GM19238 (cell line): ENCODE measurements at regions not wholly inside any gene's neighbourhood (a gene's known extent, or its start where the extent isn't known, plus 50 kb on each side); places are given as distances from the start of the nearest gene placed in this dataset.
"Not testable (repeated sequence)": the region's sequence is repeated elsewhere in the genome, so short reads cannot be mapped to it uniquely, and the experiment has no call there.

Experiments
- DNase-seq: peaks from one replicate; pipeline ENCODE4 v3.0.0; 2011; ENCODE audit warnings: low spot score; ENCODE audit not compliant: insufficient read length

DNA sequence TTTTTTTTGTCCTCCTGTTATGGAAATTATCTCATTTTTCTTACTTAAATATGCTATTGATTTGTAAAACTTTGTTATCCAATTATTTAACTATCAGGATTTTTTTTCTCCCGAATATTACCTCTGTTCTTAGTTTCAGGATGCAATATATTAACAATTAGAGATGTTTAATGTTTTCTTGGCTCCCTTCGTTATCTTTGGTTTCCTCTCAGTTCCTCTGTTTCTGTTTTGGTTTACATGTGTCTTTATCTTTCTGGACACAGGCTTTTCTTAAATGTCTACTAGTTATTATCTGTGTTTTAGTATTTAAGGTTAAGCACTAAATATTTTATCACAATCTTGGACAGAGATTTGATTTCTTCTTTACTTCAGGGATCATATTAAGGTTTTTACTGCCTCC lies 462.2 kb upstream of the SLC10A2 start:
- no peak for DNase-seq

DNA sequence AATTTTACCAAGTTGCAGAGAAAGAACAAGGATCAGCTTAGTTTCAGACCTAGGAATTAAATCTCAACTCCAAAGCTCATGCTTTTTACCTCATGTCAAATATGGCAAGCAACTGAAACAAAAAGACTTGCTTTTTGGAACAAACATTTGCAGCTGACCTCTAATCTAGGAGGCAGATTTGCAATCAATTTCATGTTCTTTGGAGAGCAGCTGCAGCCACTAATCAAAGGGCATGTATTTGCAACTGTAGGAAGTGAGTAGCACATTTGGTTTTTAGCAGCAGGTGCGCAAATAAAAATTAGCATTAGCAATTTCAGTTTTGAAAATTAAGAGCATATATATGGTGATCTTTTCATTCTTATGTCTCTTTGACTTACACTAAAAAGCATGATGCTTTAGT lies 459.3 kb upstream of the SLC10A2 start:
- DNase-seq: no peak

DNA sequence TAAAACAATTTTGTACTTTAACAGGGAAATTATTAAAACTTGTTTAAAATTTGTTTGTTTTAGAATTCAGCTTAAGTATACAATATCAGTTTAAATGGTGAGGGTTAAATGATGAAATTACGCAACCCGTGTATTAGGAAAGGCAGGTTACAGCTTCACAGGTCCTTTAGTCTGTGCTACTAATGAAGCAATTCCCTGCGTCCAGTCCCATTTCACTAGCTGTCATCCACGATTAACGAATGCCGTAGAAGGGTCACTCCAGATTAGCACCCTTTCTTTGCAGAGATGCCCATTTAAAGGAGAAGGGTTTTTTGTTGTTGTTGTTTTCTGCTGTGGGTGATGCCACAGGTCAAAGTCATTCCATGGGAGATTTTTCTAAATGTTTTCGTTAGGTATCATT lies 457.6 kb upstream of the SLC10A2 start:
- DNase-seq: no peak

DNA sequence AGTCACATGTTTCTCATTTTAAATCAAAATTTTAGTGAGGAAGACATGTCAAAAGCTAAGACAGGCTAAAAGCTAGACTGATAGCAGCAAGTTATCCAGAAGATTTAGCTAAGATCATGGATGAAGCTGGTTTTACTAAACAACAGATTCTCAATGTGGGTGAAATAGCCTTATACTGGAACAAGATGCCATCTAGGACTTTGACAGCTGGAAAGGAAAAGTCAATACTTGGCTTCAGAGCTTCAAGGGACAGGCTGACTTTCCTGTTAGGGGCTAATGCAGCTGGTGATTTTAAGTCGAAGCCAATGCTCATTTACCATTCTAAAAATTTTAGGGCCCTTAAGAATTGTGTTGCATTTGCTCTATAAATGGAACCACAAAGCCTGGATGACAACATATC lies 455.3 kb upstream of the SLC10A2 start:
- no peak for DNase-seq

DNA sequence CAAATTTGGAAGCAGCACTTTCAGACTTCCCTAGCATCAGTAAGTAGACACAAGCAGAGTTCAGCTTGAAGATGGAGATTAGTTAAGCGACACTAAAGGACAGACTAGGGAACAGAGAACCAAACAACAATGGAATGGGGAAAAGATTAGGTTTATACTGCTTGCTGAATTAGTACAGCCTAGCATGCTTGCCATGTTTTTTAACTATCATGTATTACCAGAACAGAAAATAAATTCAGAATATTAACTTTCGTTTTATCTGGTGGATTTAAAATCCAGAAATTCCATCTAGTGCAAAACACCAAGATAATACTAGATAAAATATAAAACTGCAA lies 451.5 kb upstream of the SLC10A2 start:
- DNase-seq: no peak

DNA sequence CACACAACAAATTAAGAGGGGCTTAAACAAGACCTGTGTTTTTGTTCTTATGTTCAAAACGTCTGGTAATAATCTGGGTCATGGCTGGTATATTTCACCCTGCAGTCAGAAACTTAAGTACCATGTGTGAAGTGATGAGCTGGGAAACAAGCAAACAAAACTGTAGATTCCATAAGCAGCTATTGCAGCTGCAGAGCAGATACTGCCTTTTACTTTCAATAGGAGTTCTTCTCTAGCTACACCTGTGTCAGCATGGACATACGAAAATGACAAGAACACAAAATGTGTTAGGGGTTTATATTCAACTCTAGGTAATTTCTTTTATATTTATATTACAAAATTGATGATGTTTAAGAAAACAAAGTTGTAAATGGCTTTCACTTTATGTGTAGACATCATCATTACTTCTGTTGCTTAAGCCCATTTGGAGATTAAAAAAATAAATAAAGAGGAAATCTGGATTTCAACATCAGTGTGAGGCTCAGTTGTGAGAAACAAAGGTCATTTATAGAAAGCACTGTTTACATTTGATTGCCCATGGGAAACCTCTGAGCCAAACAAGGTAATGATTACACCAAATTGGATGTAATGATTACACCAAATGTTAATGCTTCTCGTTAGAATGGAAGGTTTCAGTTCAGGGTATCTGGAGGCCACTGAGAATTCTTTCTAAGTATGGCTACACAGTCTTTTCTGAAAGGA lies 451.0 kb upstream of the SLC10A2 start:
- no peak for DNase-seq

DNA sequence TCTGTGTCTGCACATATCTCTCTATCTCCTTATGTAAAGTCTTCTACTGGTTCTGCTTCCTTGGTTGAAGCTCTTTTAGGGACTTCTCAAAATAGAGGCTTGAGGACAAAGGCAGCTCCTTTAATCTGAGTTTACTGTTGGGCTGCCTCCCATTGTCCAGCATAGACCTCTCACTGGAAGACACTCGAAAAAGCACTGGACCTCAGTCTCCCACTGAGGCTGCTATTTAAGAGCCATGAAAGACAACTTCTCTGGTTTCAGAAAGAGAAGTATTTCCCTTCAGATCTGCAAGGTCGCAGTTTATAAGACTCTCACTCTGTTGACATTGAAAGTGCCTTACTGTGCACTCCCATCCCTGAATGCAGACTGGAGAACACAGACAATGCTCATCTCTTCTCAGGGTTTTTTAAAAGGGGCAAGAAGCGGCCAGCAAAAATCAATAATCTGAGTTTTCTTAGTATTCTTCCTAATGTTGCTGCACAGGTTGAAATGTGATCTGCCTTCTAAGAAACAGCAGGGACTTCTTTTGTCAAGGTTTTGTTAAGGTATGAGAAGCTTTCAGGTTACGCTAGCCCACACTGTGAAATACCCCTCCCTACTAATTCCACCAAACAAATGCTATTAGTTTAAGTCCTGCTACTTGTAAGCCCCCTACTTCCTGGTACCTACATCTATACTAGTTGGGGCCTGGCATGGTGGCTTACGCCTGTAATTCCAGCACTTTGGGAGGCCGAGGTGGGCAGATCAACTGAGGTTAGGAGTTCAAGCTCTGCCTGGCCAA lies 450.0 kb upstream of the SLC10A2 start:
- DNase-seq: no peak

DNA sequence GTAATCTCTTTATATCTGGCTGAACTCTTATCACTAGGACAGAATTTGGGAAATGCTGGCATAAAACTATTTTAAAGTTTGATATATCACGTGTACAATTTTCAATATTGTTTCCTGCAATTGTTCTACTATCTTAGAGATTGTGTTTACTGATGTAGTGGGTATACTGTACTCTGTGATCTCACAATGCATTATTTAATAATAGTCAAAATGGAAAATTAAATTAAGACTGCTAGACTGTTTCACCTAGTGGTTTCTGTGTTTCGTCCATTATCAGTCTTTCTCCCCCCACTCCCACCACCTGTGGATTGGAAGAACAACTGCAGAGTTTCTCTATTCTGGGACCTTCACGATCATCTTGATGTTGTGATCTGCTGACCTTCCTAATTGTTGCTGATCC lies 449.2 kb upstream of the SLC10A2 start:
- DNase-seq: no peak

DNA sequence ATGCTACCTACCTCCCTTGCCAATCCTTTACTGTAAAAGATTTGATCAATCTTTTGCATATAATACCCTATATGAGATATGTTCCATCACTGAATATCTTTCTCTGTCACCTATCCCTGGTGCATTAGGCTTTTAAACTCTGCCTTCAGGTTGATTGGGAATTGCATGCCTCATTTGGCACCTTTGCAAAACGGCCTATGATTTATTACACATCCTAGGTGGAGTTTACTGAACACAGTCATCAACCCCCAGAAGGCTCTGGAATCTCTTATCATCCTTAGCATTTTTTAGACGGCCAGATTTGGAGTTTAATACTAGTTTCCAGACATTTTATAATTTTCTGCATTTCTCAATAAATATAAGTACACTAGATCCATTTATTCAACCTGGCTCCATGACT lies 448.4 kb upstream of the SLC10A2 start:
- no peak for DNase-seq

DNA sequence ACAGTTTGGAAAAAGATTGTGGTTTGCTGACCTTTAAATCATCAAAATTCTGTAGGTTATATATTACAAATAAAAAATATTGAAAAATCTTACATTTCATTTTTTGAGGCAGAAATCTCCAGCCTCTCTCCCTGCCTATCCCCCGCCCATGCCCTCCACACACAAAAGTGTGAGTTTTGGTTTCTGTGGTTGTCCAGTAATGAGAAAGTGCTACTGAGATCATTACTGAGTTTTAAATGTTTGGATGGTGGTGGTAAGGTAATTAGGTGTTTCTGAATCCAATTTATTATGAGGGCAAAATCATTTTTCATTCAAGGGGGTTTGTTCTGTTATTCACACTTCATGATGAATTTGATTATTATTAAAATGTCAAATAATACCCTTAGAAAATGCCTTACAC lies 448.0 kb upstream of the SLC10A2 start:
- DNase-seq: no peak

DNA sequence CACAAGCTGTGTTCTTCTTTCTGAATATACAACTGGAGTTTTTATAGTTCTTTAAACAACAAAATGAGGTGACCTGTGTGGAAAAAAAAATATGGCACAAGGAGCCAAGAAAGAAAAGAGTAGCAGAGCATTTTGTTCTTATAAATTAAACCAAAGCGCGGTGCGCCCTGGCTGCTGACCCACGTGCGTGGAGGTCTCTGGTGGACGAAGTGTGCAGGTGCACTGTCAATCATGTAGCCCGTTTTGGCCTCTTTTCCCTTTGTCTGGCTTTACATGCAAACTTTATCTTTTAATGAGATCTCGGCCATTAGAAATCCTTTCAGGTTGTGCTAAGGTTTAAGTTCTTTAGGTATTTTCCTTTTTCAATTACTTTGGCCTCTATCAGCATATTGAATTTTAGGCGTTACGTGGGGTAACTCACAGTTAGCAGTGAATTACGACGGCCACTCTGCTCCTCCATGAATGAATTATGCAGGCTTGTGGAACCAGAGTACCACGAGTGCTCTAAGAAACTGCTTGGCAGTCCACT lies 443.9 kb upstream of the SLC10A2 start:
- no peak for DNase-seq

DNA sequence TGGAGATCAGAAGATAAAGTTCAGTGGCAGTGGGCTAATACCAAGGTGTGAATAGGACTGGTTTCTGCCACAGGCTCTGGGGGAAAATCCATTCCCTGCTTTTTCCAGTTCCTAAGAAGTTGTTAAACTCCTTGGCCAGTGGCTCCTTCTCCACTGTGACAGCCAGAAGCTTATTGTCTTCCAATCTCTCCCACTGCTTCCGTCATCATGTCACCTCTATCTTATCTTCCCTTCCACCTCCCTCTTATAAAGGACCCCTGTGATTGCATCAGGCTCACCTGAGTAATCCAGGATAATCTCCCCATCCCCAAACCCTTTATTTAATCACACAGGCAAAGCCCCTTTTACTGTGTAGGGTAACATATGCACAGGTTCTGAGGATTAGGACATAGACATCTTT lies 431.2 kb upstream of the SLC10A2 start:
- no peak for DNase-seq

DNA sequence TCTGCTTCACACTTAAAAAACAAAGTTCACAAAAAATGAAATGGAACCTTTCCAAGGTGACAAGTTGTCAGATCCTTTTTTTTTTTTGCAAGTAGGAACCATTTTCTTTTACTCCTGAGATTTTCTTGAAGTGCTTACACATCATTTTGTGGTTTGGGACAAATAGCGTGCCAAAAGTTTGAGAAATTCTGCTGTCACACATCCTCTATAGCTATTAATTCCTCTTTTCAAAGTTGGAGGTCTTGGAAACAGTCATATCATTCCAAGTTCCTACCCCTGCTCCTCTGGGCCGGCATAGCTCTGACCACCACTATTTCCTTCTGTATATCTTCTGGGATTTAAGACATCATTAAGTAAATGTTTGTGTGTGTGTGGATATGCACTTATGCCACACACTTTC lies 421.6 kb upstream of the SLC10A2 start:
- no peak for DNase-seq

DNA sequence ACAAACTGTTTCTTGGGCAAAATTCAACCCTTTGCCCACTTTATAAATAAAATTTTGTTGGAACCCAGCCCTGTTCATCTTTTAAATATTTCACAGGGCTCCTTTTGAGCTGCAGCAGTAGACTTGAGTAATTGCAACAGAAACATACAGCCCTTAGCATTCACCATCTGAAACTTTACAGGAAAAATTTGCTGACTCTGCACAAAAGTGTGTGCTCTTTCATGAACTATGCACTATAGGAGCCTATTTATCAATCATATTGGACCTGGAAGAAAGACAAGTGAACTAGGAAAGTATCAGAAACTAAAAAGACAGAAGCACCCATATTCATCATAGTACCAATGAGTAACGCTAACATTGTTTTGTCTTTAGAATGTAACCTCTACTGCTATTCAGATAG lies 406.9 kb upstream of the SLC10A2 start:
- DNase-seq: no peak

DNA sequence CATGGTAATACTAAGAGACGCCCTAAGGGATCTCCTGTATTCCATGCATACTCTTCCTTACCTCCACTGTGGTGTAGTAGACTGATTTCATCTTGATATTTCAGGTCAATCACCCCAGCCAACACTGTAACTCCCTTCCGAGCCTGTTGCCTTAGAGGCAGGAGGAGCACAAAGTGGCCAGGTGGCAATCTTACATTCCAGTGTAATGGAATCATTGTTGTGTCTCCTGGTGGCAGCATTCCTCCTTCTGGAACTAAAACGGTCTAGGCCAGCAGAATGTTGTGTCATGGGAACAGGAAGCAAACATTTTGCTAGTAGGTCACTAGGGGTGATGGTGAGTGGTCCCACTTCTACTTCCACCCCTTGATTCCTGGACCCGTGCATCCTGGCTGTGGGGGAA lies 405.7 kb upstream of the SLC10A2 start:
- no peak for DNase-seq

DNA sequence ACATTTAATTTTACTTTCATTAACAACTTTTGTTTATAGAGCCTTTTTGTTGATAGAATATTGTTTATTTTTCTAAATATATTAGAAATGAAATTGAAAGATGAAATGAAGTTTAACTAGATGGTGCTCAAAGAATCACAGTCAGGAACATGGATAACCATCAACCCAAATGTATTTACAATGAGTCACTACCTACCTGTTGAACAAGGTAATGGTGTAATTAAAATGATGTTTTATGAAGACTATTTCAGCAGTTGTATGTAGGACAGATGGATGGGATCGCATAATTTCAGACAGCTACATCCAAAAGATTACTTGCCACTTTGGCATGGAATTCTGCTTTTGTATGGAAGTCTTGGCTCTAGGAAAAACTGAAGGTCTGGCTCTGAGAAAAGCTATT lies 403.6 kb upstream of the SLC10A2 start:
- no peak for DNase-seq

DNA sequence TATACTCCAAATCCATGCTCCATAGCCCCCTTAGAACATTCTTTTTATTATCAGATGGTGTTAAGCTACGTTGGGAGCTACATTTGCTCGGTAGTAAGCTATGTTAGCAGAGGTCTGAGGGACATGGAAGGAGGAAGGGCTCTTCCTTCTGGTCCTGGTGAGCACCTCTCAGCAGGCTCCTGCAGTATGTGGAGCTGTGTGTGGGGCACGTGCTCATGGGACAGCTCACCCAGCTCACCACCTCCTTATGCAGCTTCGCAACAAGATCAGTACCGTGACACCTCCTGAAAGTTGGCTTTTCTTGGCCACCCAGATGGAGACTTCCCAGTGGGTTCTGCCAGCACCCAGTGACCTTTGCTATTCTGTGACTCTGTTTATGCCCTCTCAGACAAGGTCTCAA lies 400.5 kb upstream of the SLC10A2 start:
- DNase-seq: no peak

DNA sequence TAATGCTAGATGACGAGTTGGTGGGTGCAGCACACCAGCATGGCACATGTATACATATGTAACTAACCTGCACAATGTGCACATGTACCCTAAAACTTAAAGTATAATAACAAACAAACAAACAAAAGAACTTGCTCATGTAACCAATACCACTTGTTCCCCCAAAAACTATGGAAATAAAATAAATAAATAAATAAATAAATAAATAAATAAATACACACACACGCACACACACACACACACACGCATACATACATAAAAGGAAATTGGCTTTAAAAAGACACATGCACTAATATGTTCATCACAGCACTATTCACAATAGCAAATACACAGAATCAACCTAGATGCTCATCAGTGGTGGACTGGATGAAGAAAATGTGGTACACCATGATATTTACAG lies 394.0 kb upstream of the SLC10A2 start:
- DNase-seq: not testable (repeated sequence)

DNA sequence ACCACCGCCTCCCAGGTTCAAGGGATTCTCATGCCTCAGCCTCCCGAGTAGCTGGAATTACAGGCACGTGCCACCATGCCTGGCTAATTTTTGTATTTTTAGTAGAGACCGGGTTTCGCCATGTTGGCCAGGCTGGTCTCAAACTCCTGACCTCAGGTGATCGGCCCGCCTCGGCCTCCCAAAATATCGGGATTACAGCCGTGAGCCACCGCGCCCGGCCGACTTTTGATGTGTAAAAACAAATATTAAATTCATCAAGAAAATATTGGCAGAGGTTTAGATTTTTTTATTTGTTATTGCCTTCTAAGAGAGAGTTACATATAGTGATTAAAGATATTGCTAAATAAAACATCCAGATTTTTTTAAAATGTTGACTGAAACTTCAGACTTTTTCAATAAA lies 390.8 kb upstream of the SLC10A2 start:
- DNase-seq: not testable (repeated sequence)

DNA sequence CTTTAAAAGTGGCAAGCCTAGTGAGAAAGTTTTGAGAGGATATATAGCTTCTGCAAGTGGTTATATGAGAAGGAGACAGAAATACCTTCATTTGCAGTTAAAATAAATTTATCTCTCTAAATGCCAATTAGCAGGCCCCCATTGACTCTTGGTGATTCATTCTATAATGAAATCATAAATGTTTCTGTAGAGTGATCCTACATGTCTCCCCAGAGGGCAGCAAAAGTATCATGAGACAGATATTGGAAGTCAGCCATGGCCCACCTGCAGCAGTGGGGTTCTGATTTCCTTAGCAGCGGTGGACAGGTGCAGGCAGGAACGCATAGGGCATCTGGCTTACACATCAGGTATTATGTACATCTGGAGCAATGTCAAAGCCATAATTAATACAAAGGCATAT lies 385.4 kb upstream of the SLC10A2 start:
- no peak for DNase-seq

DNA sequence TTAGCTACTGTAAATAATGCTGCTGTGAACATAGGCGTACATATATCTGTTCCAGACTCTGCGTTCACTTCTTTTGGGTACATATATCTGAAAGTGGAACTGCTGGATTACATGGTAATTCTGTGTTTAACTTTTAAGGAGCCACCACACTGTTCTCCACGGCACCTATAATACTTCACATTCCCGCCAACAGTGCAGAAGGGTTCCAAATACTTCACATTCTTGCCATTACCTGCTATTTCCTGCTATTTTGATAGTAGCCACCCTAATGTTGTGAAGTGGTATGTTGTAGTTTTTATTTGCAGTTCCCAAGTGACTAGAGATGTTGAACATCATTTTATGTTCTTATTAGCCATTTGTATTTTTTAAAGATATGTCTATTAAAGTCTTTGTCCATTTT lies 377.4 kb upstream of the SLC10A2 start:
- no peak for DNase-seq

DNA sequence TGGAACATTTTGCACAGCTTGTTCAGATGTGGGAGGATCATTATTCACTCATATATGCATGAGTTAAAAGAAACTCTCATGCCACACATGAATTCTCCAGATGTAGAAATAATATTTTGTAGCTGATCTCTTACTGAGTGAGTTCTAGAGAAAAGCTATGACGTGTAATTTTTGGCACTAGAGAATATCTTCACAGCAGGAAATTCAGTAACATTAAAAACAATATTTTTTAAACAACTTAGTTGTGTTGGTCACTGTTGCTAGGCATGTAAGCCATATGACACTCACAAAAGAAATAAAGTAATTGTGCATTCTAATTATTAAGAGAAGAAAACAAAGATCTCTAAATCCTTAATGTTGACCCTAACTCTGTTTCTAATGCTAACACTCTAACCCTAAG lies 371.4 kb upstream of the SLC10A2 start:
- DNase-seq: no peak

DNA sequence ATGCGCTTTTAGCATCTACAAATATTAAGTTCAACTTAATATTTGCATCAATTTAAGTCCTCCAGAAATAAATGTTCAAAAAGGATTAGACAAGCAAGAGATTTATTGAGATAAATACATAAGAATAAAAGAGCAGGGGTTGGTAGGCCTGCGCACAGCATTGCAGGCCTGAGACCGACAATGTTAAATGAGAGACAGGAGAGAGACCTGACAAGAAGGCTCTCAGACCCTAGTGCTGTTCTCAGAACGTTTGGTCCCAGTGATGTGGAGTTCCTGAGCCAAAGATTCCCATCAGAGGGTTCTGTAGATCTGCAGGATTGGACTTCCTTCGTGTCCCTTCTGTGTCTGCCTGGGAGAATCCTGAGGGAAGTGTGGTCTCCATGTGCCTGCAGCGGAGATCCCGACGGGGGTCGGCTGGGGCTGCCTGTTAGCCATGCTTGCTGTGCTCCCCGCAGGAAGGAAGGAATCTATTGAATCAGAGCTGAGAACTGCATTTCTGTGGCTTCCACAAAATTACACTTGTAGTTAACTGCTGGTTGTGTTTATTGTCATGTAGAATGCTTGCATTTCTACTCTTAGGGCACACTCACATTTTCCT lies 369.9 kb upstream of the SLC10A2 start:
- no peak for DNase-seq
